ENCODE measurements at regions not wholly inside any gene's neighbourhood (a gene's known extent, or its start where the extent isn't known, plus 50 kb on each side); places are given as distances from the start of the nearest gene placed in this dataset.
"Not testable (repeated sequence)": the region's sequence is repeated elsewhere in the genome, so short reads cannot be mapped to it uniquely, and the experiment has no call there.

DNA sequence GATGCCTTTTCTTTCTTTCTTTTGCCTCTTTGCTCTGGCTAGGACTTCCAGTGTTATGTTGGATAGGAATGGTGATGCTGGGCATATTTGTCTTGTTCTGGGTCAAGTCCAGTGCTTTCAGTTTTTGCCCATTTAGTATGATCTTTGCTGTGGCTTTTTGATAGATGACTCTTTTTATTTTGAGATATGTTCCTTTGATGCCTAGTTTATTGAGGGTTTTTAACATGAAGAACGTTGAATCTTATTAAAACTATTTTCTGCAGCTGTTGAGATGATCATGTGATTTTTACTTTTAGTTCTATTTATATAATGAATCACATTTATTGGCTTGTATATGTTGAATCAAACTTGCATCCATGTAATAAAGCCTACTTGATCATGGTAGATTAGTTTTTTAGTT is 363.8 kb upstream of the RASGRP1 start:
- in situ Hi-C loops (cut with HindIII; ENCODE audit: low sequenced_read_pairs) = no loop called here

DNA sequence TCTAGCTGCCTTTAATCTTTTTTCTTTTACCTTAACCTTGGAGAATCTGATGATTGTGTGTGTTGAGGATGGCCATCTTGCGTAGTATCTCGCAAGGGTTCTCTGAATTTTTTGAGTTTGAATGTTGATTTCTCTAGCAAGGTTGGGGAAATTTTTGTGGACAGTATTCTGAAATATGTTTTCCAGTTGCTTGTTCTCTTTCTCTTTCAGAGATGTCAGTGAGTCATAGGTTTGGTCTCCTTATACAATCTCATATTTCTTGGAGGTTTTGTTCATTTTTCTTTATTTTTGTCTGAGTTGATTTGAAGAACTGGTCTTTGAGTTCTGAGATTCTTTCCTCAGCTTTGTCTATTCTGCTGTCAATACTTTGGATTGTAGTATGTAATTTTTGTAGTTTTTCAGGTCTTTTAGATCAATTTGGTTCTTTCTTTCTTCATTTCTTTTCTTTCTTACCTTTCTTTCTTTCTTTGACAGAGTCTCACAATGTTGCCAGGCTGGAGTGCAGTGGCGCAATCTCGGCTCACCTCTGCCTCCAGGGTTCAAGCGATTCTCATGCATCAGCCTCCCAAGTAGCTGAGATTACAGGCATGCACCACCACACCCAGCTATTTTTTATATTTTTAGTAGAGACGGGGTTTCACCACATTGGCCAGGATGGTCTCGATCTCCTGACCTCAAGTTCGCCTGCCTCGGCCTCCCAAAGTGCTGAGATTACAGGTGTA is 366.4 kb upstream of the RASGRP1 start:
- in situ Hi-C loops (cut with HindIII; ENCODE audit: low sequenced_read_pairs) = no loop called here

DNA sequence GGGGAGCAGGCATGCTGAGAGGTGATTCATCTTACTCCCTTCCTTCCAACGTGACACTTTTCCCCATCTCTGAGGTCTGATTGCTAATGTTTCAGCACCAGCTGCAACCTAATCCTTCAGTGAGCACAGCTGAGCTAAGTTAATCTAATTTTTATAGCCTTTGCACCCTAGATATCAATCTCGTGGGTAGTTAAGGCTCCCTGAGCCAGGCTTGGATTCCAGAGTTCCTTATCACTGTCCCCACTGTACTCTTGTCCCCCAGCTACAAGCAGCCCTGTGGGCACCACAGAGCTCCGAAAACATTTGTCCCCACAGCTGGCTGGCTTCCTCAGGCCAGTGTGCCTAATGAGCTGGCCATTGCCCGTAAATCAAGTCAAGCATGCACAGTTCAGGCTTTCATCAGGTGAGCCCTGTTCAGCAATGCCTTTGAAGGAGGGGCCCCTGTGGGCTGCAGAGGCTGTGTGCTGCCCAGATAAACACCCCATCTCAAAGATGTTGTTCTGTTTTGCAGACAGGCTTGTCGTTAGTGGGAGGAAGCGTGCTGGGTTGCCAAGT is 376.9 kb upstream of the RASGRP1 start:
- in situ Hi-C loops (cut with HindIII; ENCODE audit: low sequenced_read_pairs) = no loop called here

DNA sequence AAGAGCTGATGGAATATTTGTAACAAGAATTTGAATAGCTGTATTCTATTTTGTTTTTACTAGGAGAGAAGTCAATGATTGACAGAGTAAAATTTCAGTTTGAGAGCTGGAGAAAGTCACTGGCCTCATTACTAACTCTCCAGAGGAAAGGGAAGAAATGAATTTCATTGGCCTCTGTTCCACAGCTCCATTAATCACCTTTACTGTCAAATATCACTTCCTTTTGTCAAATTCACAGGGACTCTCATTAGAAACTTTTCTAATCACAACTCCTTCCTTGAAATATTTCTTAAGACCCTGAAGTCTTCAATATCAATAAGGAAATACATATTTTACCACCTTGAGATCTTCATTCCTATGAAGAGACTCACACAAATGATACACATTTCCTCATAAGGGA is 379.9 kb upstream of the RASGRP1 start:
- in situ Hi-C loops (cut with HindIII; ENCODE audit: low sequenced_read_pairs) = no loop called here

DNA sequence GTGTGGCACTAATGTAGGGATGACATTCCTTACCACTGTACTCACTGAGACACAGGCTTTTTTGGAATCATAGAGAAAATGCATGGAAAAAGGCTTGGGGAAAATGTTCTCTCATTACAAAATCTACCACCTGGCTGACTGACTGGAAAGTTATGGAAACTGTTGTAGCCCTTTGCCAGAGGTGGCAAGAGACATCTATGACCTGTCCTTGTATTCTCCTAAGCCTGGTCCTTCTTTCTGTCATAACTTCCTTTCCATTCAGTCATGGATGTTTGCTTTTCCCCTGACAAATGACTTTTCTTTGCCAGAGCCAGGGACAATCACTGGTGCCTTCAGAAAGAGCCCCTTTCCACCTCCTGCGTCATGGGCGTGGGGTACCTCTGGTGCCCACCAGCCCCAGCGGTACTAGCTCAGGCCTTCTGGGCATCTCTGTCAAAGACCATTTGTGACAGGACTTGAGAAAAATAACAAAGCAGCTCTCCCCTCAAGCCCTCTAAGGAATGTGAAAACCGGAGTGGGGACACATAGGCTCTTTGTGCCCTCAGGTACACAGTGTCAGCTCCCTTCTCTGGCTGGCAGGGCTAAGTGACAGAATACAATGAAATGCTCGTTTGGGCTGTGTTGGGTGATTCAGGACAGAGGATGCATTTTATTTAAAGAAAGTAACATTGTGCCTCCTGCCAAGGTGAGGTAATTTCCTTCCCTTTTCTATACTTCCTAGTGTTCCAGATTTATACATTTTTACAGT is 381.1 kb upstream of the RASGRP1 start:
- in situ Hi-C loops (cut with HindIII; ENCODE audit: low sequenced_read_pairs) = no loop called here

DNA sequence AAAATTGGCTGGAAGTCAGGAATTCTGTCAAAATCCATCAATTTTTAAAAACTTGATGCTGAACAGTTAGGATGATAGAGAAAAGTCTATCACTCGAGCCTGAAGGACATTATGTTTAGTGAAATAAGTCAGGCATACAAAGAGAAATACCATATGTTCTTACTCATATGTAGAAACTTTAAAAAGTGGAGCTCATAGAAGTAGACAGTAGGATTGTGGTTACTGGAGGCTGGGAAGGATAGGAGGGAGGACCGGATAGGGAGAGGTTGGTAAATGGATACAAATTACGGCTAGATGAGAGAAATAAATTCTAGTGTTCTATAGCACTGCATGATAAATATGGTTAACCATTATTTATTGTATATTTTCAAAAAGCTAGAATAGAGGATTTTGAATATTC is 389.5 kb upstream of the RASGRP1 start:
- in situ Hi-C loops (cut with HindIII; ENCODE audit: low sequenced_read_pairs) = no loop called here

DNA sequence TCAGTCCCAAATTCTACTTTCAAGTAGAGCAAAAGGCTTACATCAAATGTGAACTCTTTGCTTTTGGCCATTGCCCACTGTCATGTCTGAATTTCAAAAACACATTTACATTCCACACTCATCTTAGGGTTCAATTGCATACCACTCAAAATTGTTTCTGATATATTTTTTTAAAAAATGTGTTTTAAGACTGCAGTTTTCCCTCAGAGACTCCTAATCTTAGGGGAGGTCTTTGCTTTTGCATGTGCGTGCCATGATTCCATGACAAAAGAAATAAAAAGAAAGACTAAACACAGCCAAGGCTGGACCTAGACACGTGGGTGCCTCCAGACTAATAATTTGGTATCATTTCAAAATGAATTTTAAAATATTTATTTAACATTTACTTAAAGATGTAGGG is 396.8 kb upstream of the RASGRP1 start:
- in situ Hi-C loops (cut with HindIII; ENCODE audit: low sequenced_read_pairs) = no loop called here

DNA sequence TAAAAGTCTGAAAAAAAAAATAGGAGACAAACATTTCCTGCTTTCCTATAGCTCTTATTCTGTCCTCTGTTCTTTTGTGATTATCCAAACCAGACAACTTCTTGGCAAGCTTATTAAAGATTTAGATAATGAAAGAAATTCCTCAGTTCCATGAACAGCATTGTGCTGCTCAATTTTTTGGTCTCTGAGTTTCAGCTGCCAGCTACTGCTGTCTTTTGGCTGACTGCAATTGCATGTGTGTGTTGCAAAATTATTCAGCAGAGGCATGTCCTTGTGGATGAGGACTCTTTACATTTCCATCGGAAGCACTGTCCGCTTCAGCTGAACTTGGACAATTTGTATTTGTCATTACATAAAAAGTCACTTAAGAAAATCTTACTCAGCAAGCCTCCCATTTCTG is 397.3 kb upstream of the RASGRP1 start:
- in situ Hi-C loops (cut with HindIII; ENCODE audit: low sequenced_read_pairs) = no loop called here

DNA sequence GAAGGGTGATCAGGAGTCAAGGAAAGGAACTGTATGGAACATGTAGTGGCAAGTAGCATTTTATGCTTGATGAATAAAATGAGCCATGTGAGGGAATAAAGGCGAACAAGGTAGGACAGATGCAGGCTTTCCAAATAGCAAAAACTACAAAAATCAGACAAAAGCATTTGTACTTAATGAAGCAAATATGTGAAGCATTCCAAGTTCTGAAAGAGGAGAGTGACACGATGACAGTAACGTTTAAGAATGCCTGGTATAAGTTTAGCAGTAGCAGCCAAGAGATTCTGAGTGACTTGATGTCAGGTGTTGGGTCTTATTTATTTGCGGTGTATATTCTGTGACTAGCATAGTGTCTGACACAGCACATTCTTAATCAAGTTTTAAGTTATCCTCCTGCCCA is 408.2 kb upstream of the RASGRP1 start:
- in situ Hi-C loops (cut with HindIII; ENCODE audit: low sequenced_read_pairs) = no loop called here

DNA sequence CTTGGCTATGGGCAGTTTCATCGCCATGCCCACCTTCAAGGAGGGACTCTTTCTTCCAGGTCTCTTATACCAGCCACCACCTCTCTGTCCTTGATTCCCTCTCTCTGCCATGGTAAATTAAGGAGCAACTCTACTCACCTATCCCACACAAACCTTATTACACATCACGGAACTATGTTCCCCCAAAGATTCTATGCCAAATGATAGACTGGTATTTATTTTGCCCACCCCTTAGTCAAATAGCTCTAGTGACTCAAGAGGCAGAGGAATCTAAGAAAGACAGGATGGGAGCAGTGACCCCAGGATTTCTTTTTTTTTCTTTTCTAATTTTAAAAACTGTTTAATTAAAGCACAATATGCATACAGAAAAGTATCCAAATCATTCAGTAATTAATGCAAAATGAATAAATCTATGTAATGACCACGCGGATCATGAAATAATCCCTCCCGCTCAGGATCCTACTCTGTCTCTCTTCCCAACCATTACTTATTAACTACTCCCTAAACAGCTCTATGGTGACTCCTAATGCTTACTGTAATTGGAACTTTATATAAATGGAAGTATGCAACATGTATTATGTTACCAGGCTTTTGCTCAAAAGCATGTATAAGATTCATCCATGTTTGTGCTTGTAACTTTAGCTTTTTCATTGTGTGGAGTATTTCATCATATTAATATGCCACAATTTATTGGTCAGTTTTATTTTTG is 410.8 kb upstream of the RASGRP1 start:
- in situ Hi-C loops (cut with HindIII; ENCODE audit: low sequenced_read_pairs) = no loop called here

DNA sequence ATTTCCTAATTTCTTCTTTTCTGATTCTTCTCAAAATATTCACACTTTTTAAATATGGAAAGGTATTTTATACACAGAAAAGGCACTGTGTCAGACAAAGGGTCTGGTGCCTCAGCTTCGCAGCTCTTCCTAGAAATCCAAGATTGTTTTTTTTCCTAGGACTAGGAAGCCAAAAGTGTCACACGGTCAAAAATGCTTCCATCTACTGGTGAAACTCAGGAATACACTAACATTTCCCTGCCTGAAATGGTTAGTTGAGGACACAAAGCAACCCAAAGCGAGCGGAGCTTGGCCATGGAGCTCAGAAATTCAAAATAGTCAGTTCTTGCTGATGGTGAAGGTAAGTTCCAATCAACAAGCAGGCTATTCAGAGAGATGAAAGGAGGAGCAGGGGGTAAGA is 426.5 kb upstream of the RASGRP1 start:
- in situ Hi-C loops (cut with HindIII; ENCODE audit: low sequenced_read_pairs) = loop anchor here (10.0 kb wide), 1 partner anchor 154 kb away; no protein-coding TSS in a partner anchor

DNA sequence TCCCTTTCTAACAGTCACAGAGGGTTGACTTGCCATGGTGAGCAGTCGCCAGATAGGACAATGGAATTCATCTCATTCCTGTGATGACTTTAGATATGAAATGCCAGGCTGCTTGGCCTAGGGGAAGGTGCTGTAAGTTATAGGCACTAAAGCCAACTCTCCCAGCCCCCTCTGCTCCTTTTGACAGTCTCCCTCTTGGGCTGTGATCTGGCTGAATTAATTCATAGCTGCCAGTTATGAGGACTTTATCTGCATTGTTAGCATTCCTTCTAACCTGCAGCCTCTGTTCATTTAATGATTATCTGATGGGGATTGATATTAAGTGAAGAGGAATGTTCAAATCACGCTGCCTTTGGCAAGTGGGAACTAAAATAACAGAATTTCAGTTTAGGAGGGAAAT is 427.1 kb upstream of the RASGRP1 start:
- in situ Hi-C loops (cut with HindIII; ENCODE audit: low sequenced_read_pairs) = loop anchor here (10.0 kb wide), 1 partner anchor 153 kb away; no protein-coding TSS in a partner anchor

DNA sequence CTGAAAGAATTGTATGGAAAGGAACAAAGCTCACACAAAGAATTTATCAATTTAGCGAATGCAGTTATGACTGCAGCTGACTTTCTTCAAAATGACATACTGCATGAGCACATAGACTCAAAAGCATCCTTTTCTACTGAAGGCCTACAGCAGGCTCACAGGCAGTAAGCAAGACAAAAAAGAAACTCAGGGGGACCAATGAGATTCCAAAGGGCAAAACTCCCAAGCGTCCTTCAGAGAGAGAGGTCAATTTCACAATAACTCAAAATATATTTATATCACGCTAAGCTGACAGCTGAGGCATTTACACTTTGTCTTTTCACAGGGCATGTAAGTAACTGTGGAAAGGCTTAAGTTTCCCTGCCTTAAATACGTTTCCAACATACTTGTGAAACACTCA is 427.9 kb upstream of the RASGRP1 start:
- in situ Hi-C loops (cut with HindIII; ENCODE audit: low sequenced_read_pairs) = loop anchor here (10.0 kb wide), 1 partner anchor 152 kb away; no protein-coding TSS in a partner anchor

DNA sequence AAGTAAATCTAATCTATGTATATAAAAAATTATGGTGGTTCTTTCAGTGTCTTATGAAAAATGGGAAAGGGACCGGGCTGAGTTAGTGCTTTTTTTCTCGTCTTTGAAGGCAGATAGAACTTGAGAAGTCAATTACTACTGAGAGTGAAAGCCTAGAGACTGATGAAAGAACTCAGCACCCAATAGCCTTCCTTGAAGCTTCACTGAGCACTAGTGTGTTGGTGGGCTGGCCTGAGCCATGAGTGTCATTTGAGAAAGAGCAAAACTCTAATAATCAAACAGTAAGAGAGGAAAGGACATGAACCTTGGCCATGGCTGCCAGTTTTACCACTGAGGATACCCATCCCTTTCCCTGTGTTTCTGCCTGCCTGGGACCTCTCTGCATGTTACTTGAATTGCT is 428.3 kb upstream of the RASGRP1 start:
- in situ Hi-C loops (cut with HindIII; ENCODE audit: low sequenced_read_pairs) = loop anchor here (10.0 kb wide), 1 partner anchor 152 kb away; no protein-coding TSS in a partner anchor

DNA sequence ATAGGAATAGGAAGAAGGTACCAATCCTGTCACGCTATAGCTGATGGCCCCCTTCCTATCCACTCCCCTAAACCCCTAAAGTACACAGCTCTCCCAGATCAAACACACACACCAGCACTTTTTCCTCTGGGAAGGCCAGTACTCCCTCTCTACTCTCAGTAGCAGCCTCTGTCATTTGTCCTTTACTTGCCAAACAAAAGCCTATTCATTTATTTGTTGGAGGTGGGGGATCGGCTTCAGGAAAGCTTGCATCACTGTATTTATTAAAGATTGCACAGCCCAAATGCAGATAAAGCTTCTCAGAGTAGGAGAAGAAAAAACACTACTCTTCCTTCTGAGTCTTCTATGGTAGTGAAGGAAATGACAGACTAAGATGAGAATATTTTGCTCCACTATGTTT is 429.7 kb upstream of the RASGRP1 start:
- in situ Hi-C loops (cut with HindIII; ENCODE audit: low sequenced_read_pairs) = loop anchor here (10.0 kb wide), 1 partner anchor 150 kb away; no protein-coding TSS in a partner anchor

DNA sequence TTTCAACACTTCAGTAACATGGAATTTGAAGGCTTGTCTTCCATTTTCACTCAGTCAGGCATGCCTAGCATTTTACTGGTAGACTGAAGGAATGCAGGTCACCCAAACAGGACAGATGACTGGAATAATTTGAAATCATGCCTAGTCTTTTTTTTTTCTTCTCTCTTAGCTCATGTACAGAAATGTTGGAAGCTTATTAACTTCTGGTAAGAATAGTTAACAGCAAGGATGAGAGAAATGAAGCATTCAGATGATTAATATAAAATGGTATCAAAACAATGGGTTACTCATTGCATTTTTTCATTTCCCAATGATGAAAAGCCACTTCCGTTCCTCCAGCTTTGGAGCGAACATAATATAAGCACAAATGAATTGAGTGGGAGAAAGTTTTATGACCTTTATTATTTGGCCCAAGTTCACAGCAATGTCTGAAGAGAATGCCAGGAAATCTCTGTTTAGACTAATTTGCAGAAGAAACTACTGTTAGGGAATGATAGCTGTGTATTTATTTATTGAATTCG is 431.6 kb upstream of the RASGRP1 start:
- in situ Hi-C loops (cut with HindIII; ENCODE audit: low sequenced_read_pairs) = loop anchor here (10.0 kb wide), 1 partner anchor 149 kb away; no protein-coding TSS in a partner anchor

DNA sequence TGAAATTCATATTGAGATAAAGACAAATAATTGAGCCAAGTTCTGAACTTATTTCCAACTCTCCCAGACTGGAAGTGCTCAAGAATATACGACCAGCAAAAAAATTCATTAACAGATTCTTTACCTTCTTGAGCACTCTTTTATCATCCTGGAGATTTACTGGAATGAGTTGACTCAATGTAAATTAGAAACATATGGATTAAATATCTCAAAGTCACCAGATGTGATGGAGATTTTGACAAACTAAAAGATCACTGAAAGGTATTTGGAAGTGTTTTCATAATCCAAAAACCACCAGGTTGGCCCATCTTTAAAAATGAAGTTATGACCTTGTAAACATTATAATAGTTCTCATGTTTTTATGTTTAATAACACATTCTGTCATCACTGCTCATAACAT is 433.2 kb upstream of the RASGRP1 start:
- in situ Hi-C loops (cut with HindIII; ENCODE audit: low sequenced_read_pairs) = loop anchor here (10.0 kb wide), 1 partner anchor 147 kb away; no protein-coding TSS in a partner anchor

DNA sequence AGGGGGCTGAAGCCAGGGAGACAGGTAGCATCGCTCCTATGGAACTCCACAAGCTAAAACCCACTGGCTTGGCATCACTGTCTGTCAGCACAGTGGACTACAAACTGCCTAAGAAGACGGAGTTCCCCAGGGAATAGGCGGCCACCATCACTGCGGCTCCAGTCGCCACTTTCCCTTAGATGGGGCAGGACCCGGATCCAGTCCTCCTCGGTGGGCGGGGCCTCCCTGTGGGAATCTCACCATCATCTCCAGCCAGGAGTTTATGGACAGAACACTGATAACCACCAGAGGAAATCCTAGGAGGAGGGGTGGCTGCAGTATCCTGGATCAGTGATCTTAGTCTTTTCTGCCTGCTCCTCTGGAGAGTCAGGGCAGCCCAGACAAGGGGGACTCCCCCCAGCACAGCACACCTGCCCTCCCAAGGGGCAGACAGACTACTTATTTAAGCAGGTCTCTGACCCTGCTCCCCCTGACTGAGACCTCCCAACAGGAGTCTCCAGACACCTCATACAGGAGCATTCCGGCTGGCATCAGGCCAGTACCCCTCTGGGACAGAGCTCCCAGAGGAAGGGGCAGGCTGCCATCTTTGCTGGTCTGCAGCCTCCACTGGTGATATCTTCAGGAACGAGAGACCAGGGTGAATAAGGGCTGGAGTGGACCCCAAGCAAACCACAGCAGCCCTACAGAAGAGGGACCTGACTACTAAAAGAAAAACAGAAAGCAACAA is 435.6 kb upstream of the RASGRP1 start:
- in situ Hi-C loops (cut with HindIII; ENCODE audit: low sequenced_read_pairs) = no loop called here

DNA sequence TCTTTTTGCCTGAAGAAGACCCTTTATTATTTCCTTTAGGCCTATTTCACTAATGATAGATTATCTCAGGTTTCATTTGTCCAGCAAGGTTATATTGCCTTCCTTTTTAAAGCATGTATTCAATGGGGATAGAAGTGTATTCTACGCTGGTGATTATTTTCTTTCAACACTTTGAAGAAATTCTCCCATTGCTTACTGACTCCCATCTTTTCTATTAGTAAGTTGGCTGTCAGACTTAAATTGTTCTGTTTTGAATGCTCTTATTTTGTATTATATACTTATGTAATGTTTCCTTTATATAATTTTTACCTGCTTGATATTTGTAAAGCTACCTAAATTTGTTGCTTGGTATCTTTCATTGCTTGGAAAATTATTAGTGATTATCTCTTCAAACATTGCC is 445.1 kb upstream of the RASGRP1 start:
- in situ Hi-C loops (cut with HindIII; ENCODE audit: low sequenced_read_pairs) = no loop called here

DNA sequence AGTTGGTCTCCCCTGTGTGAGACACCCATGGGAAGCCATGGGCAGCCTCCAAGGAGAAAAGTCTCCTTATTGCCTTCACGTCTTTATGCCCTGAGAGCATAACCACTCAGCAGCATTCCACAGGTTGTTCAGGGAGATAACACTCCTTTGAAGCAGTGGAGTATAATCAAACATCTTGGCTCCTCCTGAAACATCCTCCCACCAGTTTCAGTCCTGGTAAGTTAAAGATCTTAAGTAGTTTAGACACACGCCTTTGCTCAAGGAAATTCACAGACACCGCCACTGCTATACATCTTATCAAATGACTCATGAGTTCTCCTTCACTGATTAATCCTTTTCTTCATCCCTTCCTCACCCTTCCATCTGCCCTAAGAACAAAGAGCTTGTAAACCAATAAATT is 446.5 kb upstream of the RASGRP1 start:
- in situ Hi-C loops (cut with HindIII; ENCODE audit: low sequenced_read_pairs) = not testable (repeated sequence)

Data from endothelial cell of hepatic sinusoid (primary cell).